Ramos (cell line): ENCODE measurements at regions not wholly inside any gene's neighbourhood (a gene's known extent, or its start where the extent isn't known, plus 50 kb on each side); places are given as distances from the start of the nearest gene placed in this dataset.

ENCODE experiments used
- in situ Hi-C: fragments of 300-500 bp; cut with MboI; formaldehyde crosslinking; loops from one replicate; pipeline ENCODE4 v1.14.3; 2022; ENCODE audit warnings: low sequenced_read_pairs; ENCODE audit not compliant: unreplicated experiment

- in situ Hi-C loops: no loop called here
Measured at GRCh38 chr17:79429864-79430494, 180.9 kb downstream of the RBFOX3 start.

GRCh38 chr17:79428988-79429387, 181.9 kb downstream of the RBFOX3 start:
- in situ Hi-C loops: no loop called here

GRCh38 chr17:79427621-79428539, 183.0 kb downstream of the RBFOX3 start:
- in situ Hi-C loops: no loop called here

- in situ Hi-C loops: no loop called here
Measured at GRCh38 chr17:79425686-79426085, 185.2 kb downstream of the RBFOX3 start.

GRCh38 chr17:79424471-79425185, 186.2 kb downstream of the RBFOX3 start:
- in situ Hi-C loops: no loop called here

GRCh38 chr17:79423811-79424465, 186.9 kb downstream of the RBFOX3 start:
- in situ Hi-C loops: no loop called here

GRCh38 chr17:79422236-79422635, 188.6 kb downstream of the RBFOX3 start:
- in situ Hi-C loops: no loop called here

GRCh38 chr17:79420318-79421243, 190.3 kb downstream of the RBFOX3 start:
- in situ Hi-C loops: no loop called here

GRCh38 chr17:79417476-79417988, 193.3 kb downstream of the RBFOX3 start:
- in situ Hi-C loops: no loop called here

GRCh38 chr17:79415909-79416308, 194.9 kb downstream of the RBFOX3 start:
- in situ Hi-C loops: no loop called here

GRCh38 chr17:79415365-79415764, 195.5 kb downstream of the RBFOX3 start:
- in situ Hi-C loops: no loop called here

GRCh38 chr17:79414793-79415211, 196.0 kb downstream of the RBFOX3 start:
- in situ Hi-C loops: no loop called here

GRCh38 chr17:79414063-79414792, 196.6 kb downstream of the RBFOX3 start:
- in situ Hi-C loops: no loop called here

GRCh38 chr17:79413611-79414010, 197.2 kb downstream of the RBFOX3 start:
- in situ Hi-C loops: no loop called here

- in situ Hi-C loops: no loop called here
Measured at GRCh38 chr17:79412886-79413390, 197.9 kb downstream of the RBFOX3 start.

- in situ Hi-C loops: no loop called here
Measured at GRCh38 chr17:79412110-79412509, 198.7 kb downstream of the RBFOX3 start.

GRCh38 chr17:79411419-79411818, 199.4 kb downstream of the RBFOX3 start:
- in situ Hi-C loops: no loop called here

GRCh38 chr17:79410681-79411080, 200.2 kb downstream of the RBFOX3 start:
- in situ Hi-C loops: no loop called here
